ENCODE measurements at regions not wholly inside any gene's neighbourhood (a gene's known extent, or its start where the extent isn't known, plus 50 kb on each side); places are given as distances from the start of the nearest gene placed in this dataset.

GRCh38 chr4:126762663-126763247 is 870.0 kb upstream of the INTU start:
- no peak overlapping the region for H3K27ac ChIP-seq (ENCODE audit: low read length in 2 of 2)
- no peaks in the 10 kb centered on the region for H3K4me1 ChIP-seq (ENCODE audit: control insufficient read depth in 2 of 2, insufficient read depth in 2 of 2, low read length in 2 of 2)
- H3K36me3 ChIP-seq (replicated peaks in 1 of 2; ENCODE audit: control extremely low read depth in 1 of 2, control insufficient read depth in 1 of 2, extremely low read depth in 1 of 2, insufficient read depth in 2 of 2, low read length in 1 of 2): no peaks in the 10 kb centered on the region
- Mint-ChIP-seq H3K9me3 (ENCODE audit: insufficient read depth) (peaks cover 5% of the 10 kb centered on the region), H3K4me1 (no peaks in the 10 kb centered on the region), H3K27me3 (no peaks in the 10 kb centered on the region), H3K4me3 (no peak overlapping the region), H3K27ac (no peak overlapping the region)
- H3K9me3 ChIP-seq (ENCODE audit: control extremely low read depth in 1 of 3, control insufficient read depth in 2 of 3, insufficient read depth in 1 of 3, low read length in 2 of 3): peaks cover 0 to 8% (median 0%) of the 10 kb centered on the region in 3 donors
- DNase-seq (no peak), ATAC-seq (ENCODE audit: low read depth) (no peak)
- no peak for TF ChIP-seq EZH2 (IDR thresholded peaks at IDR 0.05; ENCODE audit: borderline replicate concordance, insufficient read depth, low read depth, low read length, poor library complexity, severe bottlenecking)
- TF ChIP-seq CTCF (IDR thresholded peaks at IDR 0.05): no peak
- intact Hi-C loops (cut with micrococcal nuclease): no loop called here
- no peaks in the 10 kb centered on the region for H3K27me3 ChIP-seq (replicated peaks in 1 of 4; ENCODE audit: control extremely low read depth in 1 of 4, control insufficient read depth in 3 of 4, insufficient read depth in 4 of 4, low read length in 3 of 4)
- no peak overlapping the region for H3K4me2 ChIP-seq (replicated peaks; ENCODE audit: low read depth, low read length, poor library complexity, severe bottlenecking)
- WGBS (ENCODE audit: insufficient coverage): 79% methylated on average over 2 of the region's 5 CpGs
- H3K9ac ChIP-seq (ENCODE audit: low read length): no peak overlapping the region
- ChIA-PET POLR2A (no interaction called here), CTCF (no interaction called here)
- H2AFZ ChIP-seq (ENCODE audit: insufficient read depth, low read depth, low read length, poor library complexity, severe bottlenecking): no peak overlapping the region
- H3K4me3 ChIP-seq (ENCODE audit: control extremely low read depth in 1 of 5, extremely low read depth in 1 of 5, insufficient read depth in 1 of 5, low read depth in 2 of 5, low read length in 4 of 5): no peak overlapping the region
- H4K20me1 ChIP-seq (ENCODE audit: control insufficient read depth, insufficient read depth, low read length, poor library complexity, severe bottlenecking): no peaks in the 10 kb centered on the region
- no peaks in the 10 kb centered on the region for H3K79me2 ChIP-seq (ENCODE audit: control insufficient read depth, insufficient read depth, low read length)

GRCh38 chr4:126766241-126766640 is 866.5 kb upstream of the INTU start:
- Mint-ChIP-seq H3K27ac (no peak overlapping the region), H3K4me3 (no peak overlapping the region), H3K9me3 (ENCODE audit: insufficient read depth) (peaks cover 4% of the 10 kb centered on the region), H3K4me1 (no peaks in the 10 kb centered on the region), H3K27me3 (no peaks in the 10 kb centered on the region)
- intact Hi-C loops (cut with micrococcal nuclease): no loop called here
- H3K27me3 ChIP-seq (replicated peaks in 1 of 4; ENCODE audit: control extremely low read depth in 1 of 4, control insufficient read depth in 3 of 4, insufficient read depth in 4 of 4, low read length in 3 of 4): no peaks in the 10 kb centered on the region
- CTCF ChIA-PET: no interaction called here
- H3K79me2 ChIP-seq (ENCODE audit: control insufficient read depth, insufficient read depth, low read length): no peaks in the 10 kb centered on the region
- no peaks in the 10 kb centered on the region for H4K20me1 ChIP-seq (ENCODE audit: control insufficient read depth, insufficient read depth, low read length, poor library complexity, severe bottlenecking)
- ATAC-seq (ENCODE audit: low read depth) (no peak), DNase-seq (no peak)
- WGBS (ENCODE audit: insufficient coverage): 75% methylated on average over 1 of the region's 2 CpGs
- H3K4me1 ChIP-seq (ENCODE audit: control insufficient read depth in 2 of 2, insufficient read depth in 2 of 2, low read length in 2 of 2): no peaks in the 10 kb centered on the region
- H3K4me2 ChIP-seq (replicated peaks; ENCODE audit: low read depth, low read length, poor library complexity, severe bottlenecking): no peak overlapping the region
- H3K4me3 ChIP-seq (ENCODE audit: control extremely low read depth in 1 of 5, extremely low read depth in 1 of 5, insufficient read depth in 1 of 5, low read depth in 2 of 5, low read length in 4 of 5): no peak overlapping the region
- POLR2A ChIA-PET: no interaction called here
- H3K9ac ChIP-seq (ENCODE audit: low read length): no peak overlapping the region
- no peak for TF ChIP-seq CTCF (IDR thresholded peaks at IDR 0.05)
- no peak for TF ChIP-seq EZH2 (IDR thresholded peaks at IDR 0.05; ENCODE audit: borderline replicate concordance, insufficient read depth, low read depth, low read length, poor library complexity, severe bottlenecking)
- H3K27ac ChIP-seq (ENCODE audit: low read length in 2 of 2): no peak overlapping the region
- H3K9me3 ChIP-seq (ENCODE audit: control extremely low read depth in 1 of 3, control insufficient read depth in 2 of 3, insufficient read depth in 1 of 3, low read length in 2 of 3): peaks cover 0 to 8% (median 0%) of the 10 kb centered on the region in 3 donors
- no peak overlapping the region for H2AFZ ChIP-seq (ENCODE audit: insufficient read depth, low read depth, low read length, poor library complexity, severe bottlenecking)
- no peaks in the 10 kb centered on the region for H3K36me3 ChIP-seq (replicated peaks in 1 of 2; ENCODE audit: control extremely low read depth in 1 of 2, control insufficient read depth in 1 of 2, extremely low read depth in 1 of 2, insufficient read depth in 2 of 2, low read length in 1 of 2)

Data from B cell (primary cell).